Hematopoietic multipotent progenitor cell treated with erythropoietin and hydrocortisone succinate and interleukin-3 and kit ligand, for 8 days (in vitro differentiated cells): ENCODE measurements at regions not wholly inside any gene's neighbourhood (a gene's known extent, or its start where the extent isn't known, plus 50 kb on each side); places are given as distances from the start of the nearest gene placed in this dataset.

ENCODE experiments used
- DNase-seq: peaks from one replicate; pipeline ENCODE4 v3.0.0-alpha.2; 2015

- no peak for DNase-seq
Observed at GRCh38 chr2:12127638-12128037, 381.2 kb downstream of the LPIN1 start.

DNA sequence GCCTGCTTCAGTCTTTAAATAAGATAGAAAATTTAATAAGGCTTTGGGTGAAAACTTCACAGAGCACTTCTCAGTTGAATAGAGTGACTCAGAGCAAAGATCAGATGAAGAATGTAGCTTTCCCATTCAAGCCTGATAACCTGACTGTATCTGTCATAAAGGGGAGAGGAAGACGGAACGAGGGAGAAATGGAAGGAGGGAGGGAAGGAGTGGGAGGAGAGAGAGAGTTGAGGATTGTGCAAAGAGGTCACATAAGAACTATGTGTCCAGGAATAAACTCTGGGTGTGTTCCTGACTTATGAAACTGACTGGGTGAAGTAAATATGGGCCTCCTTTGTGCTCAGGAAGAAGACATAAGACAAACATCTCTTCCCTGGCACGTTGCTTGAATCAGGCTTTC is 385.5 kb downstream of the LPIN1 start:
- no peak for DNase-seq

GRCh38 chr2:12141618-12142258 is 395.3 kb downstream of the LPIN1 start:
- DNase-seq = no peak

GRCh38 chr2:12151716-12152115 is 405.3 kb downstream of the LPIN1 start:
- DNase-seq = no peak

- DNase-seq = no peak
Observed at GRCh38 chr2:12152888-12153287, 406.5 kb downstream of the LPIN1 start.

GRCh38 chr2:12155303-12156051 is 409.0 kb downstream of the LPIN1 start:
- no peak for DNase-seq

DNA sequence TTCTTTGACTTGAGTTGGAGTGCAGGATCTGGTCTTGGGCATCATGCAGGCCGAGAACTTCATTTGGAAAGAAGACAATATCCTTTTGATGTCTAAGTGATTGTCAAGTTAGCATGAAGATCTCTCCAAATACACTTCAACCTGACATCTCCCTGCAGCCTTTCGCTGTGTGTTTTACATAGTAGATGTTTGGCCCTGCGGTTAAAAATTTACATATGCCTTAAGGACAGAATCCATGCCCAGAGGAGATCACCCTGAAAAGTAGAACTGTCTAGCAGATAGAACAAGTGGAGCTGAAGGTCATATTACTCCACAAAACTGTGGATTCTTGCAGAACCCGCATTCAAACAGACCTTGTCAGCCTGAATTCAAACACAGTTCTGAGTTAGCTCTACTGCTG is 409.9 kb downstream of the LPIN1 start:
- DNase-seq = no peak

- DNase-seq = no peak
Observed at GRCh38 chr2:12161085-12161484, 414.7 kb downstream of the LPIN1 start.

- no peak for DNase-seq
Observed at GRCh38 chr2:12162269-12163247, 416.1 kb downstream of the LPIN1 start.

GRCh38 chr2:12163866-12164265 is 417.4 kb downstream of the LPIN1 start:
- no peak for DNase-seq

GRCh38 chr2:12164689-12165088 is 418.3 kb downstream of the LPIN1 start:
- no peak for DNase-seq

DNA sequence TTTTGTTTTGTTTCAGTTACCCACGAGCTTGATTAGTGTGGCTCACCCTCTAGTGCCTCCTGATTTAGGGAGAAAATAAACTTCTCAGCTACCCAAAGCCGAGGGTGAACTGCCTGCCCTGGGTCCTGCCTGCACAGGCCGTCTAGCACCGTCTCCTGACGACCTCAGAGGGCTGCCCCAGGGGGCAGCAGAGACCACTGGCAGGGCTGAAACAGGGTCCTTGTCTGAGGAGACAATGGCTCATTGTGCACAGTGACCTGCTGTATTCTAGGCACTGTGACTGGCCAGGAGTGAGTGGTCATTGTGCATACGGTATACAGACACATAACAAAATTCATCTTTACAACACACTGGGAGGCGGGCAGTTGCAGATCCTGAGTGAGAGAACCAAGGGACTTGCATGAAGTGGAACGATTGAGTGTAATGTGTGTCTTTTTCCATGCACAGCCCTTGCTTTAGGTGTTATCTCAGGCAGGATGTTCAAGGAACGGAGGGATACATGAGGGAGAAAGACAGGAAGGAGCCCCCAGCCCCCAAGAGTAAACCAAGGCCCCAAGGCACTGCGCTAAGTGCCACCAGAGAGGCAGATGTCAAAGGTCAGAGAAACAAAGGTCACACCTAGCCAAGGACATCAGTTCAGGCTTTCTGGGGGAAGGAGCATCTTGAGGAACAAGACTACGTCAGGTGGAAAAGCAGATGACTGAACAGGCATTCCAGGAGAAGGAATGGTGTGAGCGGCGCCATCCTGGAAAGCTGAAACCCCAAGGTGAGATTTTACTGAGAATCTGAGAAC is 421.3 kb downstream of the LPIN1 start:
- DNase-seq = peak; percentile 40

- no peak for DNase-seq
Observed at GRCh38 chr2:12168354-12168753, 421.9 kb downstream of the LPIN1 start.

DNA sequence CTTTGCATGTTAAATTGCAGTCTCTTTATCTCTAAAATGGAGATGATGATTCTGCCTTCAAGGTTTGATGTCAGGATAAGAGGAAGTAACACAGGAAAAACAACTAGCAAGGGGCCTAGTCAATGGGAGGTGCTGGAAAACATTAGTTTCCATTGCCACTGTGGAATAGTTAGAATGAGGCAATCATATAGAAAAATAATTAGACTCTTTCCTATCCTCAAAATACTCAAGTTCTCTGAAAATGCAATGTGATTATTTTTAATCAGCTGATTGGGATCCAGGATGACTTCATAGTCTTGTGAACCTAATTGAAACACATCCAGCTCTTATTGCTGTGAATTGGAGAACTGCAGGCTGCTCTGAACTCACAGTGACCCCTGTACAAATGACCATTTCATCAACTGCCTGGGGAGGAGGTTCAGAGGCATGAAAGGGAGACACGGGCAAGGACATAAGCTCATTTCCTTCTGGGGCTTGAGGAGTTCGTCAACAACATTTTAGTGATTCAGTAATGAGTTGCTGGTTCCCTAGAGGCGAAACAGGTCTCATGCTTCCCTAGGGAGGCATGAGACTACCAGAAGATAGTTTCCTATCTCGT is 422.5 kb downstream of the LPIN1 start:
- DNase-seq = no peak

DNA sequence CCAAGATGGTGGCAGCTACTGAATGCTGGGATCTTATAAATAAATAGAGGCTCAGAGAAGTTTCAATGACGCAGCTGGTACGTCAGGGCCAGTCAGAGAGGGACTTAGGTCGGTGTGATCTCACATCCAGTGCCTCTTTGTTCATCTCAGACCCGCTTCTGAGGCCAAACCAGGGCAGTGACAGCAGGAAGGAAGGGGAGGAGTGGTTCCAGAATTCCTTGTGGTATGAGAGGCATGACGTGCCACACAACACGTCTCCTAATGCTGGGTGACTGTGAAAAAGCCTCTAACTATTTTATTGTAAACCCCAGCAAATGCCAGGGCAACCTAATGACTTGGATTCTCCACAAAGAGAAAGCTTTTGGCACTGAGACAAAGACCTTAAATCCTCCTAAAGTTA is 423.3 kb downstream of the LPIN1 start:
- no peak for DNase-seq

GRCh38 chr2:12170121-12170520 is 423.7 kb downstream of the LPIN1 start:
- DNase-seq = no peak

GRCh38 chr2:12173271-12173942 is 427.0 kb downstream of the LPIN1 start:
- no peak for DNase-seq

GRCh38 chr2:12173943-12174340 is 427.5 kb downstream of the LPIN1 start:
- DNase-seq = no peak

DNA sequence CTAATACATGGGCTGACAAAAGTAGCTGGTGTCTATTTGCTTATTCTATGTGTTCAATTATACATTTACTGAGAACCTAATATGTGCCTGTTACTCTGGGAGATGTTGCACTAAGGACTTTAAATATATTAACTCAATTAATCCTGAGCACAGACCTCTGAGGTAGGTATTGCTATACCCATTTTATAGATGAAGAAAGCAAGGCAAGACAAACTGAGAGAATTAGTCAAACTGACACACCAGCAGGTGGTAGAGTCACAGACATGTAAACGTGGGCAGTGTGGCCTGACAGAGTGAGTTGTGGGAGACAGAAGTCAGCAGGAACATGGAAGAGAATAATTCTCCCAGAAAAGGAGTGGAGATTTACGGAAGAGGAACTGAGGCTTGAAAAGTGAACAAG is 428.9 kb downstream of the LPIN1 start:
- no peak for DNase-seq

GRCh38 chr2:12176623-12177454 is 430.4 kb downstream of the LPIN1 start:
- DNase-seq = peak; percentile 74
